Lower leg skin (tissue), 3 donors: ENCODE measurements at regions not wholly inside any gene's neighbourhood (a gene's known extent, or its start where the extent isn't known, plus 50 kb on each side); places are given as distances from the start of the nearest gene placed in this dataset.
"Not testable (repeated sequence)": the region's sequence is repeated elsewhere in the genome, so short reads cannot be mapped to it uniquely, and the experiment has no call there.

Experiments used
- CTCF ChIP-seq, 3 donors: fragments of 450-650 bp; IDR thresholded peaks; one replicate each; pipeline ENCODE4 v1.5.1; 2016; ENCODE audit warnings: antibody characterized with exemption in 3 of 3, mild to moderate bottlenecking in 3 of 3, moderate library complexity in 2 of 3
- POLR2A ChIP-seq, 2 donors: fragments of 450-650 bp; IDR thresholded peaks; one replicate each; pipeline ENCODE4 v1.6.1; 2016 to 2017; ENCODE audit warnings: antibody characterized with exemption in 2 of 2, mild to moderate bottlenecking in 1 of 2, moderate library complexity in 1 of 2

GRCh38 chr4:145255311-145255710 lies 74.9 kb upstream of the OTUD4 start:
- TF ChIP-seq CTCF, POLR2A (IDR thresholded peaks at IDR 0.05): not testable (repeated sequence)
